ENCODE measurements at regions not wholly inside any gene's neighbourhood (a gene's known extent, or its start where the extent isn't known, plus 50 kb on each side); places are given as distances from the start of the nearest gene placed in this dataset.
"Not testable (repeated sequence)": the region's sequence is repeated elsewhere in the genome, so short reads cannot be mapped to it uniquely, and the experiment has no call there.

- Histone ChIP-seq H3K27ac (no peak overlapping the region), H3K4me1 (no peaks in the 10 kb centered on the region), H3K9me3 (replicated peaks) (no peaks in the 10 kb centered on the region), H3K36me3 (no peaks in the 10 kb centered on the region), H3K4me3 (no peak overlapping the region), H3K27me3 (no peaks in the 10 kb centered on the region)
- DNase-seq = no peak
These were observed 117.2 kb upstream of the OLIG2 start for GRCh38 chr21:32908534-32908933.

GRCh38 chr21:32909393-32909792 lies 116.3 kb upstream of the OLIG2 start:
- Histone ChIP-seq H3K27ac (no peak overlapping the region), H3K4me3 (no peak overlapping the region), H3K9me3 (replicated peaks) (no peaks in the 10 kb centered on the region), H3K27me3 (no peaks in the 10 kb centered on the region), H3K36me3 (no peaks in the 10 kb centered on the region), H3K4me1 (no peaks in the 10 kb centered on the region)
- no peak for DNase-seq

- no peak for DNase-seq
- Histone ChIP-seq H3K4me1 (peaks cover 6% of the 10 kb centered on the region; the same call in 1 of the 2 replicates), H3K27ac (no peak overlapping the region), H3K4me3 (no peak overlapping the region), H3K9me3 (replicated peaks) (no peaks in the 10 kb centered on the region), H3K36me3 (no peaks in the 10 kb centered on the region), H3K27me3 (no peaks in the 10 kb centered on the region)
These were observed 111.2 kb upstream of the OLIG2 start for GRCh38 chr21:32914424-32915039.

GRCh38 chr21:32915099-32915498 lies 110.6 kb upstream of the OLIG2 start:
- Histone ChIP-seq H3K36me3 (no peaks in the 10 kb centered on the region), H3K4me1 (peaks cover 6% of the 10 kb centered on the region; the same call in 1 of the 2 replicates), H3K27me3 (no peaks in the 10 kb centered on the region), H3K27ac (no peak overlapping the region), H3K9me3 (replicated peaks) (no peaks in the 10 kb centered on the region), H3K4me3 (no peak overlapping the region)
- DNase-seq = no peak

- peaks cover 6% of the 10 kb centered on the region; the same call in 1 of the 2 replicates for H3K4me1 ChIP-seq
- no peak overlapping the region for H3K27ac ChIP-seq
- no peak overlapping the region for H3K4me3 ChIP-seq
- no peak for DNase-seq
- H3K9me3 ChIP-seq (replicated peaks) = no peaks in the 10 kb centered on the region
- no peaks in the 10 kb centered on the region for H3K36me3 ChIP-seq
- H3K27me3 ChIP-seq = no peaks in the 10 kb centered on the region
These were observed 109.6 kb upstream of the OLIG2 start for GRCh38 chr21:32916088-32916487.

- DNase-seq = peak; percentile 14 to 41
- H3K9me3 ChIP-seq (replicated peaks) = no peaks in the 10 kb centered on the region
- H3K27ac ChIP-seq = no peak overlapping the region
- H3K36me3 ChIP-seq = no peaks in the 10 kb centered on the region
- H3K27me3 ChIP-seq = no peaks in the 10 kb centered on the region
- H3K4me1 ChIP-seq = peaks cover 6% of the 10 kb centered on the region; the same call in 1 of the 2 replicates
- H3K4me3 ChIP-seq = no peak overlapping the region
These were observed 109.1 kb upstream of the OLIG2 start for GRCh38 chr21:32916522-32917099.

GRCh38 chr21:32917362-32918135 lies 108.2 kb upstream of the OLIG2 start:
- Histone ChIP-seq H3K4me3 (no peak overlapping the region), H3K27me3 (no peaks in the 10 kb centered on the region), H3K4me1 (peaks cover 6% of the 10 kb centered on the region; the same call in 1 of the 2 replicates), H3K27ac (no peak overlapping the region), H3K36me3 (no peaks in the 10 kb centered on the region), H3K9me3 (replicated peaks) (no peaks in the 10 kb centered on the region)
- DNase-seq = no peak

- Histone ChIP-seq H3K27ac (no peak overlapping the region), H3K27me3 (no peaks in the 10 kb centered on the region), H3K9me3 (replicated peaks) (no peaks in the 10 kb centered on the region), H3K4me3 (no peak overlapping the region), H3K36me3 (no peaks in the 10 kb centered on the region), H3K4me1 (peaks cover 6% of the 10 kb centered on the region; the same call in 1 of the 2 replicates)
- DNase-seq = peak in 1 of 2 experiments; percentile 13
These were observed 107.1 kb upstream of the OLIG2 start for GRCh38 chr21:32918478-32919120.

GRCh38 chr21:32920474-32920873 lies 105.3 kb upstream of the OLIG2 start:
- Histone ChIP-seq H3K27me3 (no peaks in the 10 kb centered on the region), H3K36me3 (no peaks in the 10 kb centered on the region), H3K9me3 (replicated peaks) (no peaks in the 10 kb centered on the region; the same call in 1 of the 2 replicates), H3K27ac (no peak overlapping the region), H3K4me3 (no peak overlapping the region), H3K4me1 (peaks cover 6% of the 10 kb centered on the region; the same call in 1 of the 2 replicates)
- DNase-seq = no peak

GRCh38 chr21:32921632-32922230 lies 104.0 kb upstream of the OLIG2 start:
- Histone ChIP-seq H3K27me3 (no peaks in the 10 kb centered on the region), H3K27ac (no peak overlapping the region), H3K9me3 (replicated peaks) (no peaks in the 10 kb centered on the region; the same call in 1 of the 2 replicates), H3K4me3 (no peak overlapping the region), H3K4me1 (peaks cover 6% of the 10 kb centered on the region; the same call in 1 of the 2 replicates), H3K36me3 (no peaks in the 10 kb centered on the region)
- DNase-seq = peak; percentile 27 to 64

GRCh38 chr21:32925098-32925497 lies 100.6 kb upstream of the OLIG2 start:
- Histone ChIP-seq H3K36me3 (no peaks in the 10 kb centered on the region), H3K9me3 (replicated peaks) (no peaks in the 10 kb centered on the region; the same call in 1 of the 2 replicates), H3K27me3 (no peaks in the 10 kb centered on the region), H3K27ac (no peak overlapping the region), H3K4me1 (no peaks in the 10 kb centered on the region), H3K4me3 (no peak overlapping the region)
- no peak for DNase-seq

- Histone ChIP-seq H3K36me3 (no peaks in the 10 kb centered on the region), H3K27me3 (peaks cover 12% of the 10 kb centered on the region; the same call in 1 of the 2 replicates), H3K9me3 (replicated peaks) (no peaks in the 10 kb centered on the region; the same call in 1 of the 2 replicates), H3K4me1 (peaks cover 23% of the 10 kb centered on the region), H3K4me3 (no peak overlapping the region), H3K27ac (no peak overlapping the region)
- DNase-seq = no peak
These were observed 96.1 kb upstream of the OLIG2 start for GRCh38 chr21:32929633-32930038.

- Histone ChIP-seq H3K4me1 (peaks cover 23% of the 10 kb centered on the region), H3K27me3 (peaks cover 12% of the 10 kb centered on the region; the same call in 1 of the 2 replicates), H3K27ac (no peak overlapping the region), H3K36me3 (no peaks in the 10 kb centered on the region), H3K9me3 (replicated peaks) (no peaks in the 10 kb centered on the region), H3K4me3 (no peak overlapping the region)
- peak; percentile 54 to 67 for DNase-seq
These were observed 95.1 kb upstream of the OLIG2 start for GRCh38 chr21:32930673-32931072.

GRCh38 chr21:32934068-32934467 lies 91.7 kb upstream of the OLIG2 start:
- H3K36me3 ChIP-seq; H3K9me3 ChIP-seq (replicated peaks); H3K27ac ChIP-seq; DNase-seq; H3K4me3 ChIP-seq: not testable (repeated sequence)
- peaks cover 12% of the 10 kb centered on the region; the same call in 1 of the 2 replicates for H3K27me3 ChIP-seq
- peaks cover 23% of the 10 kb centered on the region for H3K4me1 ChIP-seq

Data from SJCRH30 (cell line).